Astrocyte of the spinal cord (primary cell): ENCODE measurements at regions not wholly inside any gene's neighbourhood (a gene's known extent, or its start where the extent isn't known, plus 50 kb on each side); places are given as distances from the start of the nearest gene placed in this dataset.

ENCODE experiments used
- DNase-seq: peaks from one replicate; pipeline ENCODE4 v3.0.0; 2011; ENCODE audit warnings: low read depth, low spot score
- H3K4me3 ChIP-seq: 2 replicates; pipeline ENCODE4 v1.5.1; 2011; ENCODE audit warnings: low read depth, mild to moderate bottlenecking, low read length, moderate library complexity
- CTCF ChIP-seq: IDR thresholded peaks from 2 replicates; pipeline ENCODE4 v1.5.1; 2012; ENCODE audit warnings: low read depth, mild to moderate bottlenecking, low read length, inconsistent platforms
- in situ Hi-C: cut with HindIII; loops from 2 replicates; pipeline ENCODE4 v1.10.0; 2017; ENCODE audit warnings: low sequenced_read_pairs

DNA sequence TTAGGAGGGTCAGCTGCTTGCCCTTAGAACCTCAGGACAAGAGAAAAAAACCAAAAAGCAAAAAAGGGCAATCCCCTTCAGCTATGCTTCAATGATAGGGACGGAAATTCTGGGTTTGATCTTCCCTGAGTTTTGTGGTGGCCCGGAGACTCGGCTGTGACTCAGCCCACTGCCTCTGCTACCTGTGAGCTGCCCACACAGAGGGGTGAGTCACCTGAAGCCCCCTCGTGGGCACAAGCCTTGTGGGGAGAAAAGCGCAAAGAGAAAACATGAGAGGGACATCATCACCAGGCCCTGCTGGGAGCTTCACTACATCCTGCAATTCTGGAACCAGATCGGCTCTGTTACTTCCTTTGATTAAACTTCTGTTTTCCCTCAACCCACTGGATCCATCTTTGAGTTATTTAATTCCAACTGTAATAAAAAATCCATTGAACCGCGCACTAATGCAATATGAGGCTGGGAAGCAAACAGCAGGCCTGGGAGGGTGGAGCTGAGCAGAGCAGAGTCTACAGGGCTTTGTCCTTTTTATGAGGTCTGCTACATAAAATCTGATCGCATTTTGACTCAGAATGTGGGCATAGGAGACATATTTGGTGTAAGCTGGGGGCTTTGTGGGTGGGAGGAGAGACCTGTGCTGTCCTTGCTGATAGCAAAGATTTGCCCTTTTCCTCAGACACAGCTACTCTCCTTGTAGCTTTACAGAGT, 58.7 kb upstream of the STUM start:
- no peak for TF ChIP-seq CTCF
- in situ Hi-C loops = no loop called here
- no peak for DNase-seq
- H3K4me3 ChIP-seq = no peak overlapping the region

GRCh38 chr1:226490426-226490809, 58.1 kb upstream of the STUM start:
- no peak for DNase-seq
- TF ChIP-seq CTCF = no peak
- H3K4me3 ChIP-seq = no peak overlapping the region
- in situ Hi-C loops = no loop called here

GRCh38 chr1:226491093-226491850, 57.3 kb upstream of the STUM start:
- in situ Hi-C loops = no loop called here
- TF ChIP-seq CTCF = no peak

GRCh38 chr1:226492426-226493137, 56.0 kb upstream of the STUM start:
- no peak for DNase-seq
- no peak for TF ChIP-seq CTCF
- in situ Hi-C loops = no loop called here
- no peak overlapping the region for H3K4me3 ChIP-seq

More at GRCh38 chr1:226491093-226491850, 57.3 kb upstream of the STUM start:
- no peak for DNase-seq
- no peak overlapping the region for H3K4me3 ChIP-seq

DNA sequence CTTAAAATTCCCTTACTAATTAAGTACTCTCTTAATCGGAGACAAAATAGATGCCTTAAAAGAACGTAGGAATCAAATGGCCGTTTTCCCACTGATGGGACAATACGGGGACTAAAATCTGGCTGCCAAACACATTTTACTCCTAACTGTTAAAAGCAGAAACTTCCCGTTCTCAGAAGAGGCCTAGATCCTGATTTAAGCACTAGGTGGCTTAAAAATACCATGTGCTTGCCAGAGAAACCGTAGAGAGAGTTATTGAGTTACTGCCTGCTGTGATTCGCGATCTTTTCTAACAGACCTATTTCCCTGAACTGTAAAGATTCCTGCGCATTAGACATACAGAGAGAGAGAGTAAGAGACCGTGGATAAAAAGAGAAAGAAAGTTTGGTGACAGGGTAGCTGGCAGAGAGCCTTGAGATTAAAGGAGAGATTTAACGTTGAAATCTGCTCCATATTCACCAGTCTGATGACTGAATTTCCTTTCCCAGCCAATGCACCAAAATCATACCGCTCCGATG, 54.4 kb upstream of the STUM start:
- in situ Hi-C loops = no loop called here
- H3K4me3 ChIP-seq = no peak overlapping the region
- peak; percentile 6 for DNase-seq
- TF ChIP-seq CTCF = no peak

GRCh38 chr1:226495716-226496115, 52.8 kb upstream of the STUM start:
- in situ Hi-C loops = no loop called here
- no peak overlapping the region for H3K4me3 ChIP-seq
- TF ChIP-seq CTCF = no peak
- no peak for DNase-seq
